NB4 (cell line): ENCODE measurements at regions not wholly inside any gene's neighbourhood (a gene's known extent, or its start where the extent isn't known, plus 50 kb on each side); places are given as distances from the start of the nearest gene placed in this dataset.

Source experiments
- DNase-seq: peaks from one replicate; pipeline ENCODE4 v3.0.0; 2010; ENCODE audit warnings: low read depth
- H3K4me3 ChIP-seq: one replicate; pipeline ENCODE4 v1.5.1; 2011; ENCODE audit warnings: mild to moderate bottlenecking, low read depth, low read length, moderate library complexity
- CTCF ChIP-seq: IDR thresholded peaks from one replicate; pipeline ENCODE4 v1.5.1; 2012; ENCODE audit warnings: low read depth, low read length
- MYC ChIP-seq: IDR thresholded peaks from 2 replicates; pipeline ENCODE4 v1.6.1; 2011; ENCODE audit warnings: low read depth, low read length
- POLR2A ChIP-seq: IDR thresholded peaks from 2 replicates; pipeline ENCODE4 v1.6.1; 2011; ENCODE audit warnings: mild to moderate bottlenecking; ENCODE audit not compliant: insufficient read length; ENCODE audit errors: extremely low read depth
- TF ChIP-seq, protein P1 (sequence below): IDR thresholded peaks from 2 replicates; pipeline ENCODE4 v1.6.1; 2011; ENCODE audit warnings: low read depth, low read length

DNA sequence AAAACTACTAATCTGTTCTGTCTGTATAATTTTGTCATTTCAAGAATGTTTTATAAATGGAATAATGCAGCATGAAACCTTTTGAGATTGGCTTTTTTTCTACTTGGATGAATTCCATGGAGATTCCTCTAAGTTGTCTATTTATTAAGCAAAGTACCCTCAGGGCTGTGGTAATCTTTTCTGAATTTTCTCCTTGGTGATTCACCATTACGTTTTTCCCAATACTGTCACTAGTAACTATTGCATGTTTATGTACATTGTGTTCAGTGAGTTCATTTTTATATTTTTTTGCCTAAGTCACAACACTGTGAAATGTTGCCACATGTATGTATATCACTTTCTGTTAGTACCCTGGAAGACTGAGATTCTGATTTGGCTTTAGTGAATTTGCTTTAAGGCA is 177.0 kb upstream of the GRIN3A start:
- TF ChIP-seq POLR2A (no peak), MYC (no peak), CTCF (no peak)
- TF ChIP-seq, protein P1, sequence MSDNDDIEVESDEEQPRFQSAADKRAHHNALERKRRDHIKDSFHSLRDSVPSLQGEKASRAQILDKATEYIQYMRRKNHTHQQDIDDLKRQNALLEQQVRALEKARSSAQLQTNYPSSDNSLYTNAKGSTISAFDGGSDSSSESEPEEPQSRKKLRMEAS = no peak

GRCh38 chr9:101912698-101913097 is 174.3 kb upstream of the GRIN3A start:
- no peak for DNase-seq
- TF ChIP-seq, protein P1 = no peak
- TF ChIP-seq MYC (no peak), CTCF (no peak), POLR2A (no peak)
- H3K4me3 ChIP-seq = no peak overlapping the region

More for the DNA sequence above, 177.0 kb upstream of the GRIN3A start:
- H3K4me3 ChIP-seq = no peak overlapping the region
- DNase-seq = no peak

DNA sequence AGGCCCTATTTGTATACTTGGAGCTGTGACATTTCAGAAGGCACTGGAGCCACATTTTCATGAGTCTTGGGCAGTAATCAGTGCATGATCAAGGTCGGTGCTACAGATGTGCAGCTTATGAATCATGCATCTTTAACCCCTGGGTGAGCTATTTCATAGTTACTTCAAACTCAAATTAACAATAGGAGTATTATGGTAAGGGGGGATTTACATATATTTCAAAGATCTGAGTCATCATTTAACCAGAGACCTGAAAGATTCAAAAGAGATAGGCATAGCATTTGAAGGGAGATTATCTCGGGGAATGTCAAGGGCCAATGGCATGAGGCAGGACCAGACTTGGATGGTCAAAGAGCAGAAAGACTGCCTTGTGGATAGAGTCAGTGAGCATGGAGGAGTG is 169.0 kb upstream of the GRIN3A start:
- TF ChIP-seq, protein P1 = no peak
- TF ChIP-seq CTCF (no peak), MYC (no peak), POLR2A (no peak)
- no peak for DNase-seq

DNA sequence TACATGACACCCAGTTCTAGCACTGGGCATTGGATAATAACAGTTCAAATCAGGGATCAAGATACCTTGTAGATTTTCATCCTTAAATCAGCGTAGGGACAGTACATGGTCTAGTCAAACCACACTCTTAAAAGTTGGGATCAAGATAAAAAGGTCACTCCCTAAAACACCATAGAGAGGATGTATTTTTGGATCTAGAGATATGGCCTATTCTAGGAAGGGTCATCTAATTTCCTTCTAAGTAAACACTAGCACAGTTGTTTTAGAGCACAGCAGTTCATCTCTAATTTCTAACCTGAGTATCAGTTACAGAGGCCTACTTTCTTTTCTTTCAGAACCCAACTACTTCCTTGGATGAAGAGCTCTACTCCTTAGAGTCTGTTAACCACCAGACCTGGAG is 166.4 kb upstream of the GRIN3A start:
- no peak for TF ChIP-seq CTCF
- TF ChIP-seq POLR2A = no peak
- no peak for TF ChIP-seq MYC
- TF ChIP-seq, protein P1 = no peak

More for the DNA sequence above, 169.0 kb upstream of the GRIN3A start:
- H3K4me3 ChIP-seq = no peak overlapping the region

GRCh38 chr9:101902051-101902450 is 163.6 kb upstream of the GRIN3A start:
- no peak overlapping the region for H3K4me3 ChIP-seq
- no peak for TF ChIP-seq CTCF
- no peak for TF ChIP-seq POLR2A
- TF ChIP-seq MYC = no peak
- TF ChIP-seq, protein P1 = no peak
- DNase-seq = no peak

More for the DNA sequence above, 166.4 kb upstream of the GRIN3A start:
- H3K4me3 ChIP-seq = no peak overlapping the region
- DNase-seq = no peak
